Urinary bladder (tissue), 3 donors: ENCODE measurements at regions not wholly inside any gene's neighbourhood (a gene's known extent, or its start where the extent isn't known, plus 50 kb on each side); places are given as distances from the start of the nearest gene placed in this dataset.

Experiments
- DNase-seq: peaks from one replicate; pipeline ENCODE4 v3.0.0-alpha.2; 2015; ENCODE audit errors: extremely low spot score
- H3K27ac ChIP-seq: one replicate; pipeline ENCODE4 v1.5.1; 2013; ENCODE audit warnings: low read depth, mild to moderate bottlenecking, moderate library complexity
- H3K36me3 ChIP-seq: one replicate; pipeline ENCODE4 v1.6.1; 2013; ENCODE audit warnings: mild to moderate bottlenecking, moderate library complexity; ENCODE audit not compliant: insufficient read depth
- H3K4me1 ChIP-seq: one replicate; pipeline ENCODE4 v1.6.1; 2013; ENCODE audit warnings: mild to moderate bottlenecking, moderate library complexity; ENCODE audit not compliant: insufficient read depth
- H3K4me3 ChIP-seq: one replicate; pipeline ENCODE4 v1.5.1; 2013; ENCODE audit warnings: low read depth, low read length
- WGBS: extraction: QIAGEN DNeasy Blood & Tissue Kit; methylation state at CpG from one replicate; pipeline ENCODE4 v1.1.7; 2013; 5-methylcytosine and 5-hydroxymethylcytosine counted together
- donor health status: healthy with polysubstance abuse.
- donor health status: healthy.

DNA sequence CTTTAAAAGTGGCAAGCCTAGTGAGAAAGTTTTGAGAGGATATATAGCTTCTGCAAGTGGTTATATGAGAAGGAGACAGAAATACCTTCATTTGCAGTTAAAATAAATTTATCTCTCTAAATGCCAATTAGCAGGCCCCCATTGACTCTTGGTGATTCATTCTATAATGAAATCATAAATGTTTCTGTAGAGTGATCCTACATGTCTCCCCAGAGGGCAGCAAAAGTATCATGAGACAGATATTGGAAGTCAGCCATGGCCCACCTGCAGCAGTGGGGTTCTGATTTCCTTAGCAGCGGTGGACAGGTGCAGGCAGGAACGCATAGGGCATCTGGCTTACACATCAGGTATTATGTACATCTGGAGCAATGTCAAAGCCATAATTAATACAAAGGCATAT lies 385.4 kb upstream of the SLC10A2 start:
- Histone ChIP-seq H3K27ac (no peak overlapping the region), H3K4me3 (no peak overlapping the region), H3K36me3 (no peaks in the 10 kb centered on the region), H3K4me1 (no peaks in the 10 kb centered on the region)
- DNase-seq, result no peak
- WGBS, result 76% methylated on average over 2 of the region's 2 CpGs

DNA sequence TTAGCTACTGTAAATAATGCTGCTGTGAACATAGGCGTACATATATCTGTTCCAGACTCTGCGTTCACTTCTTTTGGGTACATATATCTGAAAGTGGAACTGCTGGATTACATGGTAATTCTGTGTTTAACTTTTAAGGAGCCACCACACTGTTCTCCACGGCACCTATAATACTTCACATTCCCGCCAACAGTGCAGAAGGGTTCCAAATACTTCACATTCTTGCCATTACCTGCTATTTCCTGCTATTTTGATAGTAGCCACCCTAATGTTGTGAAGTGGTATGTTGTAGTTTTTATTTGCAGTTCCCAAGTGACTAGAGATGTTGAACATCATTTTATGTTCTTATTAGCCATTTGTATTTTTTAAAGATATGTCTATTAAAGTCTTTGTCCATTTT lies 377.4 kb upstream of the SLC10A2 start:
- WGBS, result 76% methylated on average over 4 of the region's 4 CpGs
- Histone ChIP-seq H3K4me1 (no peaks in the 10 kb centered on the region), H3K27ac (no peak overlapping the region), H3K36me3 (no peaks in the 10 kb centered on the region), H3K4me3 (no peak overlapping the region)
- DNase-seq, result no peak

- H3K4me3 ChIP-seq, result no peak overlapping the region
- H3K27ac ChIP-seq, result no peak overlapping the region
- no peaks in the 10 kb centered on the region for H3K4me1 ChIP-seq
- H3K36me3 ChIP-seq, result no peaks in the 10 kb centered on the region
- DNase-seq, result no peak
- WGBS, result 42% methylated on average over 1 of the region's 1 CpG
These were observed 371.4 kb upstream of the SLC10A2 start for GRCh38 chr13:103437651-103438050.

GRCh38 chr13:103436057-103436654 lies 369.9 kb upstream of the SLC10A2 start:
- 78% methylated on average over 10 of the region's 10 CpGs for WGBS
- Histone ChIP-seq H3K4me1 (no peaks in the 10 kb centered on the region), H3K4me3 (no peak overlapping the region), H3K36me3 (no peaks in the 10 kb centered on the region), H3K27ac (no peak overlapping the region)
- DNase-seq, result no peak

GRCh38 chr13:103431856-103432255 lies 365.6 kb upstream of the SLC10A2 start:
- WGBS, result 36% methylated on average over 3 of the region's 3 CpGs
- DNase-seq, result no peak
- Histone ChIP-seq H3K36me3 (no peaks in the 10 kb centered on the region), H3K27ac (no peak overlapping the region), H3K4me1 (no peaks in the 10 kb centered on the region), H3K4me3 (no peak overlapping the region)

DNA sequence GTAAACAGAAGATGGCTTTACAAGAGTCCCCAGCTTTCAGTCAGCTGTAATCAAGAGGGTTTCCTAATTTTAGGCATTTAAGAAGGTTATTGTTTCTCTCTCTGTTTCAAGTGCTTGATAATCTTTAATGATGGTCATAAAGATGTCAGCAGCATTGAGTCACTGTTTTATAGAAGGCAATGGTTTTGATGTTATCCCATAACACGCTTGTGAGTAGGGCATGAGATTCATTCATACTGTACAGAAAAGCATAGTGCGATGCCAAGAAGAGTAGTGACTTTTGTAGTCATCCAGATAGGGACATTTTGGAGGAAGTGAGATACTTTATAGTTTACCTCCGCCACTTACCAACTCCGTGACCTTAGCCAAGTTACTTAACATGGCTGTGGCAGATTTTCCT lies 364.2 kb upstream of the SLC10A2 start:
- Histone ChIP-seq H3K4me3 (no peak overlapping the region), H3K27ac (no peak overlapping the region), H3K36me3 (no peaks in the 10 kb centered on the region), H3K4me1 (no peaks in the 10 kb centered on the region)
- WGBS, result 49% methylated on average over 4 of the region's 4 CpGs
- DNase-seq, result no peak

DNA sequence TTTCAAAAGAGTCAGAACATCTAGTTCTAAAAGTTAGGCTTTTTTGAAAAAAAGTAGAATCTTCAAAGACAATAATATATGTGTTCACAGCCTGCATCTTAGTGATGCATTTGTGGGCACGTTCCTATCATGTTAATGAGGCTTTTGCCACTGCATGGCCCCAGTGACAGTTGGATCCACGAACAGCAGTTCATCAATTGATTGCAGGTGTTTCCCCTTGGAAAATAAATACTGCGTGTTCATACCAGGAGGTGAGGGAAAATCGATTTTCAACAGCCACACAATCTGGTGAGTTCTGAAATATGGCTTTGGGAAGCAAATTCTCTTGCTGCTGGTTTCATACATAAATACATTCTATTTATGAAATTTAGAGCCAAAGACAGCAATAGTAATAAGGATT lies 343.8 kb upstream of the SLC10A2 start:
- Histone ChIP-seq H3K27ac (no peak overlapping the region), H3K4me3 (no peak overlapping the region), H3K4me1 (no peaks in the 10 kb centered on the region), H3K36me3 (no peaks in the 10 kb centered on the region)
- no peak for DNase-seq
- 56% methylated on average over 4 of the region's 4 CpGs for WGBS

DNA sequence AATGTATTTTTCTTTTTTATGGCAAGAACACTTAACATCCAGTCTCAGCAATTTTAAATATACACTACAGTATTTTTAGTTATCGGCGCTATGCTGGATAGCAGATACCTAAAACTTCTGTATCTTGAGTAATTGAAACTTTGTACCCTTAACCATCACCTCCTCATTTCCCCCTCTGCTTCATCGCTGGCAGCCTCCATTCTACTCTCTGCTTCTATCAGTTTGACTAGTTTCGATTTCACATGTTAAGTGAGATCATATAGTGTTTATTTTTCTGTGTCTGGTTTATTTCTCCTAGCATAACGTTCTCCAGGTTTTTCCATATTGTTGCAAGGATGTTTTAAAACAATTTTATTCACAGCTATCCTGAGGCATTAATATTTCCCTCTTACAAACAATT lies 340.8 kb upstream of the SLC10A2 start:
- Histone ChIP-seq H3K36me3 (no peaks in the 10 kb centered on the region), H3K4me1 (no peaks in the 10 kb centered on the region), H3K4me3 (no peak overlapping the region), H3K27ac (no peak overlapping the region)
- no peak for DNase-seq
- WGBS, result 61% methylated on average over 5 of the region's 5 CpGs

GRCh38 chr13:103405297-103405696 lies 339.1 kb upstream of the SLC10A2 start:
- H3K4me3 ChIP-seq, result no peak overlapping the region
- no peaks in the 10 kb centered on the region for H3K4me1 ChIP-seq
- no peaks in the 10 kb centered on the region for H3K36me3 ChIP-seq
- whole genome bisulfite sequencing, result 74% methylated on average over 2 of the region's 2 CpGs
- H3K27ac ChIP-seq, result no peak overlapping the region
- no peak for DNase-seq

- no peak overlapping the region for H3K27ac ChIP-seq
- H3K4me1 ChIP-seq, result no peaks in the 10 kb centered on the region
- 44% methylated on average over 1 of the region's 1 CpG for WGBS
- no peak for DNase-seq
- H3K4me3 ChIP-seq, result no peak overlapping the region
- no peaks in the 10 kb centered on the region for H3K36me3 ChIP-seq
These were observed 337.6 kb upstream of the SLC10A2 start for GRCh38 chr13:103403814-103404213.

DNA sequence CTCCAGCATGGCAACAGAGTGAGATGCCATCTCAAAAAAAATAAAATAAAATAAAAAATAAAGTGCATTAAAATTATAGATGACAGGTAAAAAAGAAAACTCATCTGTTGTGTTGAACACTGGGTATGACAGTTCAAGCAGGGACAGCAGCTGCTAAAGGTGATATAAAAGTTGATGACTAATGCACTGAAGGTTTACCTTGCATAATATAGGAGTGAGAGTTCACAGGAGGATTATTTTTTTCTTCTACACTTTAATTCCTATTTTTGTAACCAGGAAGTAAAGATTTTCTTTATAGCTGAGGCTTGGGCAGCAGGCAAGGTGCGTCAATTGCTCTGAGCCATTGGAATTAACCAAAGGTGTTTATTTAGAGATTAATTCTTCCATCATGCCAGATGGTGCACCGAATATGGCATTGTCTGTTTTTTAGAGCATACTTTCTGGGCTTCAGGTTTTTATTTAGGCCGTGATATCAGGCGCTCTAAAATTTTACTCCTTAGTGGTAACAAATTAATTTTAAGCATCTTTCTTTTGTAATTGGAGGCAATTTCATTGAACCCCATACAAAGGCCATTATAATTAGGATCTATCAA lies 337.0 kb upstream of the SLC10A2 start:
- WGBS, result 84% methylated on average over 4 of the region's 4 CpGs
- no peak overlapping the region for H3K4me3 ChIP-seq
- H3K27ac ChIP-seq, result no peak overlapping the region
- H3K36me3 ChIP-seq, result no peaks in the 10 kb centered on the region
- H3K4me1 ChIP-seq, result no peaks in the 10 kb centered on the region
- DNase-seq, result no peak

GRCh38 chr13:103395139-103395538 lies 328.9 kb upstream of the SLC10A2 start:
- no peaks in the 10 kb centered on the region for H3K4me1 ChIP-seq
- H3K27ac ChIP-seq, result no peak overlapping the region
- DNase-seq, result no peak
- 60% methylated on average over 2 of the region's 2 CpGs for WGBS
- H3K4me3 ChIP-seq, result no peak overlapping the region
- H3K36me3 ChIP-seq, result no peaks in the 10 kb centered on the region

DNA sequence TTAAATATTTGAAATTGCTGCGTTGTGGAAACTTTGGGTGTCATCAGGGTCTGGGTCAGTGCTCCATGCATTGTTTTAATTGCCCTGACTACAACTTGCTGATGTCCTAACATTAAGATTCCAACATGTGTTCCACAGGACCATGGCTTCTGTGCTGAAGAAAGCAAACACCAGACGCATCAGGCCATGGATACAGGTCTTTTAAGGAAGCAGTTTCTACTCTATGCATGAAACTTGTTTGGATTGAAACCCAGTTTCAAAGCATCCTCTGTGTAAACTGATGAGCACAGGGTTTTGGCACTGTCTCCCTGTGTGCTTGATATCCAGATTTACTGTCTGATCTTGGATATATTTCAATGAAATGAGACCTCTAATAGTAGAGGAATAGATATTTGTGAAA lies 328.4 kb upstream of the SLC10A2 start:
- Histone ChIP-seq H3K4me3 (no peak overlapping the region), H3K27ac (no peak overlapping the region), H3K36me3 (no peaks in the 10 kb centered on the region), H3K4me1 (no peaks in the 10 kb centered on the region)
- WGBS, result 42% methylated on average over 2 of the region's 2 CpGs
- DNase-seq, result no peak

DNA sequence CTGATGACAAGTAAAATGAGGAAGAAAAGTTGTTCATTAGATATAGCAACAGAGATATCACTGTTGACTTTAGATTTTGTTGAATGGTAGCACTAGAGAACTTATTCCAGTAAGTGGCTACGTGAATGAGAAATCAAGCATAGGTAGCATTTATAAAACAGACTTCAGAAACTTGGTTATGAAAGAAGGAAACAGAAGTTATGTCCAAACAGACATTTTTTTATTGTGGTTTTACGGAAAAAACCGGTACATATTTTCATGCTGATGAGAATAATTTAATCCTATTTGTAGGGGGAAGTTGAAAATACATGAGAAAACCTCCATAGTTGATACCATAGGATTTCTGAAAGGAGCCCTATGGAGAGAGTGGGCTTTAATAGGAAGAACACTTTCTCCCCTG lies 325.7 kb upstream of the SLC10A2 start:
- no peaks in the 10 kb centered on the region for H3K36me3 ChIP-seq
- no peak overlapping the region for H3K4me3 ChIP-seq
- DNase-seq, result no peak
- no peak overlapping the region for H3K27ac ChIP-seq
- no peaks in the 10 kb centered on the region for H3K4me1 ChIP-seq
- 83% methylated on average over 3 of the region's 3 CpGs for WGBS

GRCh38 chr13:103388839-103389238 lies 322.6 kb upstream of the SLC10A2 start:
- Histone ChIP-seq H3K4me1 (no peaks in the 10 kb centered on the region), H3K4me3 (no peak overlapping the region), H3K27ac (no peak overlapping the region), H3K36me3 (no peaks in the 10 kb centered on the region)
- DNase-seq, result no peak
- 83% methylated on average over 1 of the region's 1 CpG for WGBS
